ENCODE measurements at regions not wholly inside any gene's neighbourhood (a gene's known extent, or its start where the extent isn't known, plus 50 kb on each side); places are given as distances from the start of the nearest gene placed in this dataset.

DNA sequence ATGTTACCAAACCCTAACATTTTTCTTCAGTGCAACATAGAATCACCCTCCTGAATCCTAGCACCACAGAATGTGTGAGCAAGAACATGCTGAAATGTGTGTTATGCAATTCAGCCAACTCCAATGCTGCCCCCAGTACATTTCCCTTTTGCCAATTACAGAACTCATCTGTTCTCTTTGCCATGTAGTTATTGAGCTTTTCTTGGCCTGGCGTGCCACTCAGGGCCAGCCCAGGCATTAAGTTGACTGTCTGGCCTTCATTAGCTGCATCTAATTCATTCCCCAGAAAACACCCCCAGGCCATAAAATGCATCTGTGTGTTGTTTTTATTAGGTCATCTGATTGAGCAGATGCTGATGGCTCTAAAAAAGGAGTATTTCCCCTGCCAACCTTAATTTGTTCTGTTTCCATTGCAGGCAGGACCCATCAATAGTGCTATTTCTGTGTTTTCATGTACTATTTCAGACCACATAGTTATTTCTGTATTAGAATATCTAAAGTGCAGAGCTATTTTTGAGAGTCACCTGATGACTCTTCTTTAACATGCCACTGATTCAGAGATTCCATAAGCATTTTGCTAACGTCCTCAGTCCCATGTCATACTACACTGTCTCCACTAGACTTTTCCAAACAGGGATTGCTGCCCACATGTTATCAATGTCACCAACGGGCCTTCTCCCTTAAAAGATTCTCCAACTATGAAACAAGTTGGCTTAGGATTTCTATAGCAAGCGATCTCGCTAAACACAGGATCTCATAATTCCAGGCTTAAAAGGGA lies 969.7 kb downstream of the CDH11 start (continued):
- TF ChIP-seq, protein P1, sequence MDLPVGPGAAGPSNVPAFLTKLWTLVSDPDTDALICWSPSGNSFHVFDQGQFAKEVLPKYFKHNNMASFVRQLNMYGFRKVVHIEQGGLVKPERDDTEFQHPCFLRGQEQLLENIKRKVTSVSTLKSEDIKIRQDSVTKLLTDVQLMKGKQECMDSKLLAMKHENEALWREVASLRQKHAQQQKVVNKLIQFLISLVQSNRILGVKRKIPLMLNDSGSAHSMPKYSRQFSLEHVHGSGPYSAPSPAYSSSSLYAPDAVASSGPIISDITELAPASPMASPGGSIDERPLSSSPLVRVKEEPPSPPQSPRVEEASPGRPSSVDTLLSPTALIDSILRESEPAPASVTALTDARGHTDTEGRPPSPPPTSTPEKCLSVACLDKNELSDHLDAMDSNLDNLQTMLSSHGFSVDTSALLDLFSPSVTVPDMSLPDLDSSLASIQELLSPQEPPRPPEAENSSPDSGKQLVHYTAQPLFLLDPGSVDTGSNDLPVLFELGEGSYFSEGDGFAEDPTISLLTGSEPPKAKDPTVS (IDR thresholded peaks at IDR 0.05; ENCODE audit: low read depth, low read length) = no peak
- TF ChIP-seq PML (IDR thresholded peaks at IDR 0.05; ENCODE audit: low read length) (no peak), JUND (IDR thresholded peaks at IDR 0.05; ENCODE audit: low read depth, low read length) (no peak), PAX5 (IDR thresholded peaks at IDR 0.05; ENCODE audit: borderline replicate concordance, low read depth, low read length) (no peak), GABPA (IDR thresholded peaks at IDR 0.05; ENCODE audit: low read depth) (no peak), ETV6 (conservative IDR thresholded peaks at IDR 0.05 in 1 of 2, IDR thresholded peaks at IDR 0.05 in 1 of 2; ENCODE audit: borderline replicate concordance in 1 of 2, low read depth in 1 of 2) (no peak)
- TF ChIP-seq, protein P2, sequence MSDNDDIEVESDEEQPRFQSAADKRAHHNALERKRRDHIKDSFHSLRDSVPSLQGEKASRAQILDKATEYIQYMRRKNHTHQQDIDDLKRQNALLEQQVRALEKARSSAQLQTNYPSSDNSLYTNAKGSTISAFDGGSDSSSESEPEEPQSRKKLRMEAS (IDR thresholded peaks at IDR 0.05; ENCODE audit: low read depth, low read length) = no peak

DNA sequence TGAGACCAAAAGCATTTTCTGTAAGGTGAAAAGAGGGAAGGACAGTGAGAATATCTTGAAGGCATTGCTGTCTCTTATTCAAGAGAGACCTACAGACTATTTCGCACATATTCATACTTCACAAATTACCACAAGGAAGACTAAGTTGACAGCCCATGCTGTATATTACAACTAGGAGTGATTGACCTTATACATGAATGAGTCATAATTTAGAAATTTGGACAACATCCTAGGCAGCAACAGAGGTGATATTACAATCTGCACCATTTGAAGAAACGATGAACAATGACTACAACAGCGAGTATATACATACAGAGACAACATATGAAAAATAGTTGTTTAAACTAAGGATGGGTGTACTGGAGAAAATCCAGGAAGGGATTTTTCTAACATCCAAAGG lies 971.7 kb downstream of the CDH11 start:
- no peak for ATAC-seq
- H3K27ac ChIP-seq (ENCODE audit: control insufficient read depth, insufficient read depth) = no peak overlapping the region
- H3K79me2 ChIP-seq (ENCODE audit: control insufficient read depth, insufficient read depth, low read length) = no peaks in the 10 kb centered on the region
- H2AFZ ChIP-seq (ENCODE audit: control insufficient read depth, low read depth, low read length) = no peak overlapping the region
- H3K4me3 ChIP-seq = no peak overlapping the region
- TF ChIP-seq, protein P3, sequence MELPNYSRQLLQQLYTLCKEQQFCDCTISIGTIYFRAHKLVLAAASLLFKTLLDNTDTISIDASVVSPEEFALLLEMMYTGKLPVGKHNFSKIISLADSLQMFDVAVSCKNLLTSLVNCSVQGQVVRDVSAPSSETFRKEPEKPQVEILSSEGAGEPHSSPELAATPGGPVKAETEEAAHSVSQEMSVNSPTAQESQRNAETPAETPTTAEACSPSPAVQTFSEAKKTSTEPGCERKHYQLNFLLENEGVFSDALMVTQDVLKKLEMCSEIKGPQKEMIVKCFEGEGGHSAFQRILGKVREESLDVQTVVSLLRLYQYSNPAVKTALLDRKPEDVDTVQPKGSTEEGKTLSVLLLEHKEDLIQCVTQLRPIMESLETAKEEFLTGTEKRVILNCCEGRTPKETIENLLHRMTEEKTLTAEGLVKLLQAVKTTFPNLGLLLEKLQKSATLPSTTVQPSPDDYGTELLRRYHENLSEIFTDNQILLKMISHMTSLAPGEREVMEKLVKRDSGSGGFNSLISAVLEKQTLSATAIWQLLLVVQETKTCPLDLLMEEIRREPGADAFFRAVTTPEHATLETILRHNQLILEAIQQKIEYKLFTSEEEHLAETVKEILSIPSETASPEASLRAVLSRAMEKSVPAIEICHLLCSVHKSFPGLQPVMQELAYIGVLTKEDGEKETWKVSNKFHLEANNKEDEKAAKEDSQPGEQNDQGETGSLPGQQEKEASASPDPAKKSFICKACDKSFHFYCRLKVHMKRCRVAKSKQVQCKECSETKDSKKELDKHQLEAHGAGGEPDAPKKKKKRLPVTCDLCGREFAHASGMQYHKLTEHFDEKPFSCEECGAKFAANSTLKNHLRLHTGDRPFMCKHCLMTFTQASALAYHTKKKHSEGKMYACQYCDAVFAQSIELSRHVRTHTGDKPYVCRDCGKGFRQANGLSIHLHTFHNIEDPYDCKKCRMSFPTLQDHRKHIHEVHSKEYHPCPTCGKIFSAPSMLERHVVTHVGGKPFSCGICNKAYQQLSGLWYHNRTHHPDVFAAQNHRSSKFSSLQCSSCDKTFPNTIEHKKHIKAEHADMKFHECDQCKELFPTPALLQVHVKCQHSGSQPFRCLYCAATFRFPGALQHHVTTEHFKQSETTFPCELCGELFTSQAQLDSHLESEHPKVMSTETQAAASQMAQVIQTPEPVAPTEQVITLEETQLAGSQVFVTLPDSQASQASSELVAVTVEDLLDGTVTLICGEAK (IDR thresholded peaks at IDR 0.05; ENCODE audit: borderline replicate concordance) = no peak
- H3K4me2 ChIP-seq (ENCODE audit: control insufficient read depth, insufficient read depth) = no peak overlapping the region
- no peak for FAIRE-seq
- WGBS (ENCODE audit: insufficient coverage, insufficient replicate concordance, low lambda C conversion rate, missing lambda C conversion rate) = 26% methylated on average over 3 of the region's 3 CpGs
- no peaks in the 10 kb centered on the region for H3K36me3 ChIP-seq (ENCODE audit: control insufficient read depth in 2 of 2, insufficient read depth in 2 of 2, low read length in 1 of 2)
- DNase-seq (ENCODE audit: low read depth, low spot score) = no peak
- H3K27me3 ChIP-seq (replicated peaks in 1 of 2; ENCODE audit: control insufficient read depth in 2 of 2, insufficient read depth in 2 of 2, low read length in 1 of 2) = no peaks in the 10 kb centered on the region
- H3K4me1 ChIP-seq (ENCODE audit: control insufficient read depth, insufficient read depth, low read length) = no peaks in the 10 kb centered on the region
- CTCF ChIA-PET = no interaction called here
- in situ Hi-C loops (cut with MboI) = no loop called here
- BruUV-seq (replicated peaks) = no TSS peak
- no peaks in the 10 kb centered on the region for H4K20me1 ChIP-seq (ENCODE audit: control insufficient read depth, insufficient read depth)
- intact Hi-C loops (cut with micrococcal nuclease; ENCODE audit: unreplicated experiment) = no loop called here
- RAD21 ChIA-PET (ENCODE audit: unreplicated experiment) = no interaction called here
- no peaks in the 10 kb centered on the region for H3K9me3 ChIP-seq (replicated peaks; ENCODE audit: control insufficient read depth, insufficient read depth, low read length)
- SMC1A ChIA-PET (ENCODE audit: uncharacterized antibody, unreplicated experiment) = no interaction called here
- POLR2A ChIA-PET = no interaction called here
- H3K9ac ChIP-seq (ENCODE audit: control insufficient read depth, insufficient read depth, low read length) = no peak overlapping the region
